ENCODE measurements at regions not wholly inside any gene's neighbourhood (a gene's known extent, or its start where the extent isn't known, plus 50 kb on each side); places are given as distances from the start of the nearest gene placed in this dataset.
"Not testable (repeated sequence)": the region's sequence is repeated elsewhere in the genome, so short reads cannot be mapped to it uniquely, and the experiment has no call there.

GRCh38 chr21:9817841-9818441, 703.4 kb upstream of the TPTE start:
- not testable (repeated sequence) for TF ChIP-seq CTCF, POLR2A (IDR thresholded peaks at IDR 0.05)

Data from esophagus squamous epithelium (tissue), 4 donors.